Nephron (organoid): ENCODE measurements at regions not wholly inside any gene's neighbourhood (a gene's known extent, or its start where the extent isn't known, plus 50 kb on each side); places are given as distances from the start of the nearest gene placed in this dataset.

ENCODE experiments used
- H3K27ac Mint-ChIP-seq, 3 experiments: 2 replicates each; pipeline ENCODE4 v1.8.0; 2020; ENCODE audit warnings: mixed read lengths in 3 of 3, mild to moderate bottlenecking in 2 of 3, moderate library complexity in 1 of 3
- H3K27me3 Mint-ChIP-seq: 2 replicates; pipeline ENCODE4 v1.8.0; 2021; ENCODE audit warnings: low read depth, mild to moderate bottlenecking, moderate library complexity, mixed read lengths
- H3K36me3 Mint-ChIP-seq: 2 replicates; pipeline ENCODE4 v1.8.0; 2020; ENCODE audit warnings: low read depth, mixed read lengths
- H3K4me1 Mint-ChIP-seq: 2 replicates; pipeline ENCODE4 v1.8.0; 2020; ENCODE audit warnings: mixed read lengths
- H3K4me3 Mint-ChIP-seq, 3 experiments: 2 replicates each; pipeline ENCODE4 v1.8.0; 2020; ENCODE audit warnings: mild to moderate bottlenecking in 3 of 3, mixed read lengths in 3 of 3, moderate library complexity in 2 of 3
- H3K9me3 Mint-ChIP-seq: 2 replicates; pipeline ENCODE4 v1.8.0; 2020; ENCODE audit warnings: mixed read lengths
- TF ChIP-seq, protein P1 (sequence below), 3 experiments: fragments of 200-600 bp; sonication (generic); IDR thresholded peaks; one replicate each; pipeline ENCODE4 v1.5.0; 2021; ENCODE audit warnings: antibody characterized with exemption in 3 of 3; ENCODE audit not compliant: unreplicated experiment in 3 of 3

- Mint-ChIP-seq H3K27me3 (peaks cover 20% of the 10 kb centered on the region), H3K9me3 (no peaks in the 10 kb centered on the region), H3K4me1 (no peaks in the 10 kb centered on the region), H3K4me3 (no peak overlapping the region), H3K27ac (no peak overlapping the region), H3K36me3 (no peaks in the 10 kb centered on the region)
- TF ChIP-seq, protein P1, sequence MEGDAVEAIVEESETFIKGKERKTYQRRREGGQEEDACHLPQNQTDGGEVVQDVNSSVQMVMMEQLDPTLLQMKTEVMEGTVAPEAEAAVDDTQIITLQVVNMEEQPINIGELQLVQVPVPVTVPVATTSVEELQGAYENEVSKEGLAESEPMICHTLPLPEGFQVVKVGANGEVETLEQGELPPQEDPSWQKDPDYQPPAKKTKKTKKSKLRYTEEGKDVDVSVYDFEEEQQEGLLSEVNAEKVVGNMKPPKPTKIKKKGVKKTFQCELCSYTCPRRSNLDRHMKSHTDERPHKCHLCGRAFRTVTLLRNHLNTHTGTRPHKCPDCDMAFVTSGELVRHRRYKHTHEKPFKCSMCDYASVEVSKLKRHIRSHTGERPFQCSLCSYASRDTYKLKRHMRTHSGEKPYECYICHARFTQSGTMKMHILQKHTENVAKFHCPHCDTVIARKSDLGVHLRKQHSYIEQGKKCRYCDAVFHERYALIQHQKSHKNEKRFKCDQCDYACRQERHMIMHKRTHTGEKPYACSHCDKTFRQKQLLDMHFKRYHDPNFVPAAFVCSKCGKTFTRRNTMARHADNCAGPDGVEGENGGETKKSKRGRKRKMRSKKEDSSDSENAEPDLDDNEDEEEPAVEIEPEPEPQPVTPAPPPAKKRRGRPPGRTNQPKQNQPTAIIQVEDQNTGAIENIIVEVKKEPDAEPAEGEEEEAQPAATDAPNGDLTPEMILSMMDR (IDR thresholded peaks at IDR 0.05; ENCODE audit: unreplicated experiment in 3 of 3), result no peak
These were observed 166.3 kb upstream of the DTNBP1 start for GRCh38 chr6:15829156-15829555.

DNA sequence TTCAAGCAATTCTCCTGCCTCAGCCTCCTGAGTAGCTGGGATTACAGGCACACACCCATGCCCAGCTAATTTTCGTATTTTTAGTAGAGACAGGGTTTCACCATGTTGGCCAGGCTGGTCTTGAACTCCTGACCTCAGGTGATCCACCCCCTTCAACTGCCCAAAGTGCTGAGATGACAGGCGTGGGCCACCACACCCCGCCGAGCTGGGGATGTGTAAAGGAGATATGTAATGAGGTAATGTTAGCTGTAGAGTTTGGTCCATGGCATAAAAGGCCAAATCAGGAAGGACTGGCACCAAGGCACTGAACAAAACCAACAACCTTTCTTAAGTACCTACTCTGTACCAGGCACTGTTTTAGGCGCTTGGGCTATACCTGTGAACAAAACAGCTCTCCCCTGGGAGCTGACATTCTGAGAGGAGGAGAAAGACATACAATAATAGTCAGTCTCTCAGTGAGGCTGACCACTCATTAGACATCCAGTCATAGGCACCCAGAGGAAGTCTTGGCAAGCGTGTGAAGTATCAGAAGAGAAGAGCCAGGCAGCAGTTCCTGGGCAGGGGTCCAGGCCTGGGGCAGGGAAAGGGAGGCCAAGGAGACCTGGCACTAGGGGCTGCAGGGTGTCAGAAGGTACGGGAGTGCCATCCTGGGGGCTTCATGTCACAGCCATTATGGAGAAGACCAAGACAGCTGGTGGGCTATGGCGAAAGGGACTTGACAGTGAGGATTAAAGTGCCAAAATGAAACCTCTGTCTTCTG is 164.8 kb upstream of the DTNBP1 start:
- Mint-ChIP-seq H3K36me3 (no peaks in the 10 kb centered on the region), H3K9me3 (no peaks in the 10 kb centered on the region), H3K27me3 (peaks cover 26% of the 10 kb centered on the region), H3K4me1 (peaks cover 8% of the 10 kb centered on the region), H3K27ac (no peak overlapping the region), H3K4me3 (no peak overlapping the region)
- TF ChIP-seq, protein P1 (IDR thresholded peaks at IDR 0.05; ENCODE audit: unreplicated experiment in 3 of 3), result no peak

- H3K4me3 Mint-ChIP-seq, result no peak overlapping the region
- no peak overlapping the region for H3K27ac Mint-ChIP-seq
- no peaks in the 10 kb centered on the region for H3K36me3 Mint-ChIP-seq
- H3K4me1 Mint-ChIP-seq, result peaks cover 8% of the 10 kb centered on the region
- H3K27me3 Mint-ChIP-seq, result peaks cover 26% of the 10 kb centered on the region
- TF ChIP-seq, protein P1 (IDR thresholded peaks at IDR 0.05; ENCODE audit: unreplicated experiment in 3 of 3), result no peak
- H3K9me3 Mint-ChIP-seq, result no peaks in the 10 kb centered on the region
These were observed 164.0 kb upstream of the DTNBP1 start for GRCh38 chr6:15826814-15827318.

- peaks cover 30% of the 10 kb centered on the region for H3K27me3 Mint-ChIP-seq
- no peaks in the 10 kb centered on the region for H3K9me3 Mint-ChIP-seq
- peaks cover 8% of the 10 kb centered on the region for H3K4me1 Mint-ChIP-seq
- no peak overlapping the region for H3K4me3 Mint-ChIP-seq
- H3K27ac Mint-ChIP-seq, result no peak overlapping the region
- H3K36me3 Mint-ChIP-seq, result no peaks in the 10 kb centered on the region
- TF ChIP-seq, protein P1 (IDR thresholded peaks at IDR 0.05; ENCODE audit: unreplicated experiment in 3 of 3), result no peak
These were observed 162.6 kb upstream of the DTNBP1 start for GRCh38 chr6:15825332-15825930.

GRCh38 chr6:15824811-15825210 is 162.0 kb upstream of the DTNBP1 start:
- no peaks in the 10 kb centered on the region for H3K9me3 Mint-ChIP-seq
- H3K4me3 Mint-ChIP-seq, result no peak overlapping the region
- no peak overlapping the region for H3K27ac Mint-ChIP-seq
- peaks cover 30% of the 10 kb centered on the region for H3K27me3 Mint-ChIP-seq
- no peaks in the 10 kb centered on the region for H3K36me3 Mint-ChIP-seq
- H3K4me1 Mint-ChIP-seq, result peaks cover 8% of the 10 kb centered on the region
- TF ChIP-seq, protein P1 (IDR thresholded peaks at IDR 0.05; ENCODE audit: unreplicated experiment in 3 of 3), result no peak
